ENCODE measurements at regions not wholly inside any gene's neighbourhood (a gene's known extent, or its start where the extent isn't known, plus 50 kb on each side); places are given as distances from the start of the nearest gene placed in this dataset.

GRCh38 chr9:13411791-13412190 is 132.3 kb upstream of the MPDZ start:
- Histone ChIP-seq H3K27me3 (ENCODE audit: low read depth, low read length) (no peaks in the 10 kb centered on the region), H3K27ac (ENCODE audit: low read length) (no peak overlapping the region), H3K9me3 (ENCODE audit: control insufficient read depth in 1 of 2, low read length in 2 of 2) (no peaks in the 10 kb centered on the region), H3K36me3 (ENCODE audit: control insufficient read depth in 1 of 2, insufficient read depth in 2 of 2, low read length in 2 of 2) (no peaks in the 10 kb centered on the region), H3K4me3 (ENCODE audit: low read depth in 1 of 2, low read length in 2 of 2) (no peak overlapping the region), H3K4me1 (ENCODE audit: control insufficient read depth in 1 of 2, insufficient read depth in 2 of 2, low read length in 2 of 2) (peaks cover 7% of the 10 kb centered on the region in 2 donors)

DNA sequence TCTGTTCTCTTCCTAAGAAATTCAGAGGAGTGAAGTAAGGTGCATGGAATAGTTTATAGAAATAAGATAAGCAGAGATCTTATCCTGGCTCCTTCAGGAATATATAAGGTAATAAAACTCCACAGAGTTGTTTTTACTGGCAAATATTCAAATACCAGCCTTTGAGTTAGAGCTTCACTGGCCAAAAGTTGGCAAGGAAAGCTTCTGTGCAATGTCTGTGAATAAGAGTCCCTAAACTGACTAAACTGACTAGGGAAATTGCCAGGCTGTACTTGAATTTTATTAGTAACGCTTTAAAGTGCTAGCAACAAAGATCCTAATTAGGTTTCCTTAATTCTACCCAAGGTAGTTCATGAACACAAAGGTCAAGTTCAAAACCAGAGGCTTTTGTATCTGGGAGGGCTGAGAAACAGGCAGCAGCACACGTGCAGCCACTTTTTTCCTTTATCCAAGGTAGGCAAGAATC is 131.1 kb upstream of the MPDZ start:
- no peak overlapping the region for H3K27ac ChIP-seq (ENCODE audit: low read length)
- no peak overlapping the region for H3K4me3 ChIP-seq (ENCODE audit: low read depth in 1 of 2, low read length in 2 of 2)
- peaks cover 7% of the 10 kb centered on the region in 2 donors for H3K4me1 ChIP-seq (ENCODE audit: control insufficient read depth in 1 of 2, insufficient read depth in 2 of 2, low read length in 2 of 2)
- H3K36me3 ChIP-seq (ENCODE audit: control insufficient read depth in 1 of 2, insufficient read depth in 2 of 2, low read length in 2 of 2): no peaks in the 10 kb centered on the region
- no peaks in the 10 kb centered on the region for H3K27me3 ChIP-seq (ENCODE audit: low read depth, low read length)
- no peaks in the 10 kb centered on the region for H3K9me3 ChIP-seq (ENCODE audit: control insufficient read depth in 1 of 2, low read length in 2 of 2)

- H3K4me3 ChIP-seq (ENCODE audit: low read depth in 1 of 2, low read length in 2 of 2): no peak overlapping the region
- H3K36me3 ChIP-seq (ENCODE audit: control insufficient read depth in 1 of 2, insufficient read depth in 2 of 2, low read length in 2 of 2): no peaks in the 10 kb centered on the region
- H3K27ac ChIP-seq (ENCODE audit: low read length): no peak overlapping the region
- H3K4me1 ChIP-seq (ENCODE audit: control insufficient read depth in 1 of 2, insufficient read depth in 2 of 2, low read length in 2 of 2): no peaks in the 10 kb centered on the region
- H3K27me3 ChIP-seq (ENCODE audit: low read depth, low read length): no peaks in the 10 kb centered on the region
- no peaks in the 10 kb centered on the region for H3K9me3 ChIP-seq (ENCODE audit: control insufficient read depth in 1 of 2, low read length in 2 of 2)
Observed at GRCh38 chr9:13397661-13398060, 118.2 kb upstream of the MPDZ start.

DNA sequence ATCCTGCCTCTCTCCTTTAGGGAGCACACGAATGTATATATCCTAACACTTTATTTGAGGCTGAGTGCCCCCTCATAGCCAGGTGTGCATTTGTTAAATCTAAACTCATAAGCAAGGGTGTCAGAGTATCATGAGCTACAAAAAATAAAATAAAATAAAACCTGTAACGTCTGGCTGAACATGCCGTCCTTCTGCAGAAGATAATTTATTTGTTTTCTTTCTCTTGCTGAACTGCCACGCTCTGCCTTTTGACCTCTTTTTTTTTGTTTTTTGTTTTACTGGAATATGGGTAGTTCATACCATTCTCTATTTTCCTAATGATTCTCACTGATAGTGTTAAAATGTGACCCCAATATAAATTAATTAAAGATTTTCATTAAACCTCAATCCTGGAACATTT is 117.7 kb upstream of the MPDZ start:
- no peak overlapping the region for H3K4me3 ChIP-seq (ENCODE audit: low read depth in 1 of 2, low read length in 2 of 2)
- H3K4me1 ChIP-seq (ENCODE audit: control insufficient read depth in 1 of 2, insufficient read depth in 2 of 2, low read length in 2 of 2): no peaks in the 10 kb centered on the region
- H3K27ac ChIP-seq (ENCODE audit: low read length): no peak overlapping the region
- H3K27me3 ChIP-seq (ENCODE audit: low read depth, low read length): no peaks in the 10 kb centered on the region
- H3K9me3 ChIP-seq (ENCODE audit: control insufficient read depth in 1 of 2, low read length in 2 of 2): no peaks in the 10 kb centered on the region
- no peaks in the 10 kb centered on the region for H3K36me3 ChIP-seq (ENCODE audit: control insufficient read depth in 1 of 2, insufficient read depth in 2 of 2, low read length in 2 of 2)

- H3K4me3 ChIP-seq (ENCODE audit: low read depth in 1 of 2, low read length in 2 of 2): no peak overlapping the region
- H3K36me3 ChIP-seq (ENCODE audit: control insufficient read depth in 1 of 2, insufficient read depth in 2 of 2, low read length in 2 of 2): no peaks in the 10 kb centered on the region
- peaks cover 0 to 3% of the 10 kb centered on the region in 2 donors for H3K9me3 ChIP-seq (ENCODE audit: control insufficient read depth in 1 of 2, low read length in 2 of 2)
- H3K4me1 ChIP-seq (ENCODE audit: control insufficient read depth in 1 of 2, insufficient read depth in 2 of 2, low read length in 2 of 2): no peaks in the 10 kb centered on the region
- no peaks in the 10 kb centered on the region for H3K27me3 ChIP-seq (ENCODE audit: low read depth, low read length)
- H3K27ac ChIP-seq (ENCODE audit: low read length): no peak overlapping the region
Observed at GRCh38 chr9:13396418-13396817, 116.9 kb upstream of the MPDZ start.

GRCh38 chr9:13395156-13395555 is 115.7 kb upstream of the MPDZ start:
- H3K27ac ChIP-seq (ENCODE audit: low read length): no peak overlapping the region
- H3K4me1 ChIP-seq (ENCODE audit: control insufficient read depth in 1 of 2, insufficient read depth in 2 of 2, low read length in 2 of 2): no peaks in the 10 kb centered on the region
- H3K4me3 ChIP-seq (ENCODE audit: low read depth in 1 of 2, low read length in 2 of 2): no peak overlapping the region
- H3K27me3 ChIP-seq (ENCODE audit: low read depth, low read length): no peaks in the 10 kb centered on the region
- no peaks in the 10 kb centered on the region for H3K36me3 ChIP-seq (ENCODE audit: control insufficient read depth in 1 of 2, insufficient read depth in 2 of 2, low read length in 2 of 2)
- peaks cover 0 to 7% of the 10 kb centered on the region in 2 donors for H3K9me3 ChIP-seq (ENCODE audit: control insufficient read depth in 1 of 2, low read length in 2 of 2)

DNA sequence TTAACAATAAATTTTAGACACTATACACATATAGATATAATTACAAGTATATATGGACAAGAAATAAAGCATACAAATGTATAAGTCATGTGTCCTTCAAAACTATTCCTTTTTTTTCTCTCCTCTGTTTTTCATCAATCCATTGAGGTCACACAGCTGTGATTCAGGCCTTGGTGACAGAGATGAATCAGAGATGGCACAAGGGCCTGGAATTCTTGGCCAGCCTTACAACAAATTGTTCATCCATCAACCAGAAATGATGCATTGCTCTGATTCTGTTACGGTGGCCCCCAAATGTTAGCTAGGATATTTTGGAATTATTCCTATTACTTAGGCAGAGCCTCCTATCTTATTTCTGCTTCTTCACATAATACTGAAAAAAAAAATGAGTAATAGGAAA is 108.7 kb upstream of the MPDZ start:
- Histone ChIP-seq H3K9me3 (ENCODE audit: control insufficient read depth in 1 of 2, low read length in 2 of 2) (peaks cover 0 to 24% of the 10 kb centered on the region in 2 donors), H3K4me1 (ENCODE audit: control insufficient read depth in 1 of 2, insufficient read depth in 2 of 2, low read length in 2 of 2) (no peaks in the 10 kb centered on the region), H3K4me3 (ENCODE audit: low read depth in 1 of 2, low read length in 2 of 2) (no peak overlapping the region), H3K27me3 (ENCODE audit: low read depth, low read length) (no peaks in the 10 kb centered on the region), H3K36me3 (ENCODE audit: control insufficient read depth in 1 of 2, insufficient read depth in 2 of 2, low read length in 2 of 2) (peaks cover 0 to 7% of the 10 kb centered on the region in 2 donors), H3K27ac (ENCODE audit: low read length) (peak overlapping the region; percentile 47)

DNA sequence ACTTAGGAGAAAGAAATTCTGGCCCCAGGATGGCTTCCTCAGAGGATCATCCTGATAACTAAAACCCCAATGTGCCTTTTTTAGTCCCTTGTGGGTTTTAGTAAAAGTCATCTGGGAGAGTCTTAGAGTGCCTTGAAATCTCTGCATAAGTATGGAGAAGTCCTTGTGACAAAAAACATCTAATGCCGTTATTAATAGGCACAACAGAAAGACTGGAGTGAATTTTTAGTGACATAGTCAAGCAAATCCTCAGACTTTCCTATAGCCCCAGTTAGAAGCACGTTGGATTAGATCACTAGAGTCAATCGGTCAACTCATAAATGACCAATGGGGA is 108.2 kb upstream of the MPDZ start:
- peaks cover 0 to 7% of the 10 kb centered on the region in 2 donors for H3K36me3 ChIP-seq (ENCODE audit: control insufficient read depth in 1 of 2, insufficient read depth in 2 of 2, low read length in 2 of 2)
- no peaks in the 10 kb centered on the region for H3K4me1 ChIP-seq (ENCODE audit: control insufficient read depth in 1 of 2, insufficient read depth in 2 of 2, low read length in 2 of 2)
- peak overlapping the region; percentile 47 for H3K27ac ChIP-seq (ENCODE audit: low read length)
- no peaks in the 10 kb centered on the region for H3K27me3 ChIP-seq (ENCODE audit: low read depth, low read length)
- H3K9me3 ChIP-seq (ENCODE audit: control insufficient read depth in 1 of 2, low read length in 2 of 2): peaks cover 0 to 24% of the 10 kb centered on the region in 2 donors
- H3K4me3 ChIP-seq (ENCODE audit: low read depth in 1 of 2, low read length in 2 of 2): no peak overlapping the region

DNA sequence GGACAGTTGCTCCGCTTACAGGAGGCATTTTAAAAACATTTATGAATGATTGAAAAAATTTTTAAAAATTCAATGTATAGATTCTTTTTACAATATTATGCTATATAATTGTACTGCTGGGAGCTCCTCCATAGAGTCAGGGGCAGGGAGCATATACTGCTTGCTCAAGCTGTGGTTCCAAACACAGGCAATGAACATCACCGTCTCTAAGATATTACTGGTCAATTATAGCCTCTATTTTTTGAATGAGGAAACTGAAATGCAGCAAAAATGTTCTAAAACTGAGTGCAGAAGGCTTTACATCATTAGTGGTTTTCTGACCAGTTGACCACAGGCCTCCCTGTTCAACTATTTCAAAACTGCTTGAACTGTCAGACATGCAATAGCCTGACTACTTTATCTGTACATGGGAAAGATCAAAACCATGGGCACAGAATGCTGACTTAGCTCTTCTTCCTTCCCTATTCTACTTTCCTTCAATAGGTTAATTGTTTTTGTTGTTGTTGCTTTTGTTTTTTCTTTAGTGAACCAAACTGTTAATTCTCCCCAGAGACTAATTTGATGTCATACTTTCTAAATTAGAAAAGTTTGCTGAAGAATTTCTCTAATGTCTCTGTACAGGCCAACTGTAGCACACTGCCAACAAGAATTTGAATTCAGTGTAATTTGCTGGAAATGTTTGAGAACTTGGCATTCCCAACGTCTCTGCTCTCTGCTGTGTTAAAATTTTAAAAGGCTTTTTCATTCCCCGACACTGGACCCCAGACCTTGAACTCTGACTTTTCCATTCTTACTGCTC is 107.6 kb upstream of the MPDZ start:
- H3K36me3 ChIP-seq (ENCODE audit: control insufficient read depth in 1 of 2, insufficient read depth in 2 of 2, low read length in 2 of 2): peaks cover 0 to 7% of the 10 kb centered on the region in 2 donors
- H3K27me3 ChIP-seq (ENCODE audit: low read depth, low read length): no peaks in the 10 kb centered on the region
- H3K4me3 ChIP-seq (ENCODE audit: low read depth in 1 of 2, low read length in 2 of 2): no peak overlapping the region
- H3K9me3 ChIP-seq (ENCODE audit: control insufficient read depth in 1 of 2, low read length in 2 of 2): peaks cover 0 to 24% of the 10 kb centered on the region in 2 donors
- no peaks in the 10 kb centered on the region for H3K4me1 ChIP-seq (ENCODE audit: control insufficient read depth in 1 of 2, insufficient read depth in 2 of 2, low read length in 2 of 2)
- peak overlapping the region; percentile 47 for H3K27ac ChIP-seq (ENCODE audit: low read length)

DNA sequence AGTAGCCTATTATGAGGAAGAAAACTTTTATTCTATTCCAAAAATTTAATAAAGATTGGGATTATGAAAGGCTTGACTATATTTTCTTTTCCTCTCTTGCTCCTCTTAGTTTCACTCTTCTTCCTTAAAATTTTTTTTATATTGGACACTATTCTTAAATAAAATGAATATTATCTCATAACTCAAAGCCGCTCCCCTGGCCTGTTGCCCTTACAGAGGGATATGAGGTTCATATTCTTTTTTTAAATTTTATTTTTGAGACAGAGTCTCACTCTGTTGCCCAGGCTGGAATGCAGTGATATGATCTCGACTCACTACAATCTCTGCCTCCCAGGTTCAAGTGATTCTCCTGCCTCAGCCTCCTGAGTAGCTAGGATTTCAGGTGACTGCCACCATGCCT is 106.8 kb upstream of the MPDZ start:
- Histone ChIP-seq H3K27me3 (ENCODE audit: low read depth, low read length) (no peaks in the 10 kb centered on the region), H3K4me1 (ENCODE audit: control insufficient read depth in 1 of 2, insufficient read depth in 2 of 2, low read length in 2 of 2) (no peaks in the 10 kb centered on the region), H3K4me3 (ENCODE audit: low read depth in 1 of 2, low read length in 2 of 2) (no peak overlapping the region), H3K36me3 (ENCODE audit: control insufficient read depth in 1 of 2, insufficient read depth in 2 of 2, low read length in 2 of 2) (peaks cover 0 to 7% of the 10 kb centered on the region in 2 donors), H3K27ac (ENCODE audit: low read length) (no peak overlapping the region), H3K9me3 (ENCODE audit: control insufficient read depth in 1 of 2, low read length in 2 of 2) (peaks cover 0 to 20% of the 10 kb centered on the region in 2 donors)

DNA sequence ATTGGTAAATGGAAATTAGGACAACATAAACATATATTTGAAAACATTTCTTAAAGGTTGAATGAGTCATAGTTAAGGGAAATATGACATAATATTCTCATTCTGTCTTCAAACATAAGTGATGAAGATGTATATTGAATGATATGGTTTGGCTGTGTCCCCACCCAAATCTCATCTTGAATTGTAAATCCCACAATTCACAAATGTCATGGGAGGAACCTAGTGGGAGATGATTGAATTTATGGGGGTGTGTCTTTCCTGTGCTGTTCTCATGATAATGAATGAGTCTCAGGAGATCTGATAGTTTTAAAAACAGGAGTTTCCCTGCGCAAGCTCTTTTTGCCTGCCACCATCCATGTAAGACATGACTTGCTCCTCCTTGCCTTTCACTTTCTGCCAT is 104.4 kb upstream of the MPDZ start:
- Histone ChIP-seq H3K4me1 (ENCODE audit: control insufficient read depth in 1 of 2, insufficient read depth in 2 of 2, low read length in 2 of 2) (no peaks in the 10 kb centered on the region), H3K4me3 (ENCODE audit: low read depth in 1 of 2, low read length in 2 of 2) (no peak overlapping the region), H3K9me3 (ENCODE audit: control insufficient read depth in 1 of 2, low read length in 2 of 2) (peaks cover 0 to 8% of the 10 kb centered on the region in 2 donors), H3K27me3 (ENCODE audit: low read depth, low read length) (no peaks in the 10 kb centered on the region), H3K27ac (ENCODE audit: low read length) (no peak overlapping the region), H3K36me3 (ENCODE audit: control insufficient read depth in 1 of 2, insufficient read depth in 2 of 2, low read length in 2 of 2) (peaks cover 0 to 7% of the 10 kb centered on the region in 2 donors)

DNA sequence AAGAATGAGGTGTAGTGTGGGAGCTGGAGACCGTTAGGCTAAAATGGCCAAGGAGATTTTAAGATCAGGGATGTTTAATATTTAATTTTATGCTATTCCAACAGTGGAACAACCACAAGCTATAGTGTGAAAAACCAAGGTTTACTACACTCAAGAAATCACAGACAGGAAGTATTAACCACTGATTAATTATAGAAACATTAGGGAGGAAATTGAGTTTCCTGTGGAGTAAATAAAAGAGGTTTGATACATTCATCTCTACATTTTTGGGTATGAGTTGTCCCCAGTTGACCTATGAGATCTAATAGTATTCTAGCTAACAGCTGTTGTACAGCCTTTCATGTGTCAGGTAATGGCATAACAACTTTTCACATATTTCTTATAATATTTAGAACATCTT is 103.7 kb upstream of the MPDZ start:
- no peak overlapping the region for H3K4me3 ChIP-seq (ENCODE audit: low read depth in 1 of 2, low read length in 2 of 2)
- H3K27ac ChIP-seq (ENCODE audit: low read length): no peak overlapping the region
- H3K27me3 ChIP-seq (ENCODE audit: low read depth, low read length): no peaks in the 10 kb centered on the region
- H3K4me1 ChIP-seq (ENCODE audit: control insufficient read depth in 1 of 2, insufficient read depth in 2 of 2, low read length in 2 of 2): peaks cover 0 to 3% of the 10 kb centered on the region in 2 donors
- peaks cover 0 to 8% of the 10 kb centered on the region in 2 donors for H3K9me3 ChIP-seq (ENCODE audit: control insufficient read depth in 1 of 2, low read length in 2 of 2)
- peaks cover 0 to 7% of the 10 kb centered on the region in 2 donors for H3K36me3 ChIP-seq (ENCODE audit: control insufficient read depth in 1 of 2, insufficient read depth in 2 of 2, low read length in 2 of 2)

Measured in muscle layer of duodenum (tissue), 2 donors.